Mesenchymal stem cell (in vitro differentiated cells and primary cell): ENCODE measurements at regions not wholly inside any gene's neighbourhood (a gene's known extent, or its start where the extent isn't known, plus 50 kb on each side); places are given as distances from the start of the nearest gene placed in this dataset.

Experiments
- DNase-seq: peaks from one replicate; pipeline ENCODE4 v3.0.0-alpha.2; 2013
- H2AFZ ChIP-seq: one replicate; pipeline ENCODE4 v1.6.1; 2013; ENCODE audit warnings: low read depth, mild to moderate bottlenecking, control low read depth, inconsistent platforms, low read length, moderate library complexity
- H2AK5ac ChIP-seq: 2 replicates; pipeline ENCODE4 v1.6.1; 2013; ENCODE audit warnings: low read length, moderate library complexity, mild to moderate bottlenecking, inconsistent platforms; ENCODE audit not compliant: severe bottlenecking
- H2BK120ac ChIP-seq: one replicate; pipeline ENCODE4 v1.6.1; 2013; ENCODE audit warnings: low read depth, mild to moderate bottlenecking, inconsistent platforms, low read length, moderate library complexity
- H2BK12ac ChIP-seq, 2 experiments: one replicate each; pipeline ENCODE4 v1.6.1; 2013; ENCODE audit warnings: inconsistent platforms in 2 of 2, low read length in 2 of 2, mild to moderate bottlenecking in 2 of 2, moderate library complexity in 2 of 2, control low read depth in 1 of 2
- H2BK15ac ChIP-seq: one replicate; pipeline ENCODE4 v1.6.1; 2013; ENCODE audit warnings: mild to moderate bottlenecking, low read depth, inconsistent platforms; ENCODE audit not compliant: poor library complexity, severe bottlenecking
- H2BK5ac ChIP-seq: 2 replicates; pipeline ENCODE4 v1.6.1; 2013; ENCODE audit warnings: low read depth, mild to moderate bottlenecking, low read length, control low read depth, inconsistent platforms; ENCODE audit not compliant: poor library complexity, severe bottlenecking
- H3K14ac ChIP-seq, 2 experiments: one replicate each; pipeline ENCODE4 v1.6.1; 2013; ENCODE audit warnings: inconsistent platforms in 2 of 2, low read length in 2 of 2, control low read depth in 1 of 2, mild to moderate bottlenecking in 1 of 2, moderate library complexity in 1 of 2
- H3K18ac ChIP-seq, 2 experiments: one replicate each; pipeline ENCODE4 v1.6.1; 2013; ENCODE audit warnings: inconsistent platforms in 2 of 2, low read length in 2 of 2, control low read depth in 1 of 2, low read depth in 1 of 2, mild to moderate bottlenecking in 1 of 2
- H3K23ac ChIP-seq, 2 experiments: one replicate each; pipeline ENCODE4 v1.6.1; 2013; ENCODE audit warnings: inconsistent platforms in 2 of 2, low read length in 2 of 2, mild to moderate bottlenecking in 2 of 2, moderate library complexity in 2 of 2, control low read depth in 1 of 2
- H3K27ac ChIP-seq: 2 replicates; pipeline ENCODE4 v1.5.1; 2013; ENCODE audit warnings: mild to moderate bottlenecking, moderate library complexity, low read length, control low read depth, inconsistent platforms; ENCODE audit not compliant: poor library complexity, severe bottlenecking
- H3K27me3 ChIP-seq, 2 experiments: 2 replicates each; pipeline versions ENCODE4 v1.6.1 to v1.7.0; 2013; ENCODE audit warnings: low read length in 2 of 2, mild to moderate bottlenecking in 2 of 2, moderate library complexity in 2 of 2, control low read depth in 1 of 2, inconsistent platforms in 1 of 2; ENCODE audit not compliant: control insufficient read depth in 1 of 2, insufficient read depth in 1 of 2
- H3K36me3 ChIP-seq, 2 experiments: 2 replicates each; pipeline versions ENCODE4 v1.6.1 to v1.7.0; 2013; ENCODE audit warnings: low read length in 2 of 2, control low read depth in 1 of 2, inconsistent platforms in 1 of 2, low read depth in 1 of 2, mild to moderate bottlenecking in 1 of 2; ENCODE audit not compliant: insufficient read depth in 2 of 2, control insufficient read depth in 1 of 2
- H3K4ac ChIP-seq, 2 experiments: one replicate each; pipeline ENCODE4 v1.6.1; 2013; ENCODE audit warnings: inconsistent platforms in 2 of 2, low read length in 2 of 2, mild to moderate bottlenecking in 2 of 2, moderate library complexity in 2 of 2, control low read depth in 1 of 2, low read depth in 1 of 2
- H3K4me1 ChIP-seq: 2 replicates; pipeline ENCODE4 v1.6.1; 2013; ENCODE audit warnings: low read depth, low read length, control low read depth; ENCODE audit not compliant: control insufficient read depth, insufficient read depth
- H3K4me2 ChIP-seq: 2 replicates; pipeline ENCODE4 v1.6.1; 2013; ENCODE audit warnings: low read length, mild to moderate bottlenecking, inconsistent platforms; ENCODE audit not compliant: poor library complexity, severe bottlenecking
- H3K4me3 ChIP-seq, 2 experiments: 2 replicates each; pipeline versions ENCODE4 v1.5.1 to v1.7.0; 2013; ENCODE audit warnings: low read length in 2 of 2, mild to moderate bottlenecking in 2 of 2, control low read depth in 1 of 2, low read depth in 1 of 2; ENCODE audit not compliant: insufficient read depth in 1 of 2
- H3K79me1 ChIP-seq: replicated peaks from 2 replicates; pipeline ENCODE4 v1.6.1; 2013; ENCODE audit warnings: mild to moderate bottlenecking, control low read depth, low read length, inconsistent platforms; ENCODE audit not compliant: poor library complexity, severe bottlenecking
- H3K9ac ChIP-seq: 2 replicates; pipeline ENCODE4 v1.7.0; 2013; ENCODE audit warnings: mild to moderate bottlenecking, low read length, moderate library complexity
- H3K9me3 ChIP-seq: 2 replicates; pipeline ENCODE4 v1.7.0; 2013; ENCODE audit warnings: mild to moderate bottlenecking, low read length; ENCODE audit not compliant: control insufficient read depth
- H4K8ac ChIP-seq: one replicate; pipeline ENCODE4 v1.6.1; 2013; ENCODE audit warnings: inconsistent platforms, mild to moderate bottlenecking, low read length, moderate library complexity
- H4K91ac ChIP-seq: one replicate; pipeline ENCODE4 v1.6.1; 2013; ENCODE audit warnings: mild to moderate bottlenecking, low read length, inconsistent platforms
- WGBS: methylation state at CpG from one replicate; pipeline ENCODE4 v1.1.7; 2013; ENCODE audit warnings: mixed read lengths; 5-methylcytosine and 5-hydroxymethylcytosine counted together

- Histone ChIP-seq H3K14ac (no peak overlapping the region), H3K4ac (no peak overlapping the region), H3K9me3 (no peaks in the 10 kb centered on the region), H3K4me2 (no peak overlapping the region), H3K27me3 (no peaks in the 10 kb centered on the region), H3K18ac (no peak overlapping the region), H2BK5ac (no peak overlapping the region), H2BK120ac (no peak overlapping the region), H3K9ac (no peak overlapping the region), H2BK12ac (no peak overlapping the region), H2AK5ac (no peak overlapping the region), H3K27ac (no peak overlapping the region), H4K8ac (no peak overlapping the region), H4K91ac (no peak overlapping the region), H3K23ac (no peak overlapping the region), H3K36me3 (no peaks in the 10 kb centered on the region), H3K4me1 (no peaks in the 10 kb centered on the region), H3K79me1 (no peaks in the 10 kb centered on the region), H2BK15ac (no peak overlapping the region), H2AFZ (no peak overlapping the region), H3K4me3 (no peak overlapping the region)
- peak; percentile 24 for DNase-seq
- WGBS = 33% methylated on average over 4 of the region's 6 CpGs
Observed at GRCh38 chr18:51537487-51537886, 340.0 kb upstream of the MEX3C start.

DNA sequence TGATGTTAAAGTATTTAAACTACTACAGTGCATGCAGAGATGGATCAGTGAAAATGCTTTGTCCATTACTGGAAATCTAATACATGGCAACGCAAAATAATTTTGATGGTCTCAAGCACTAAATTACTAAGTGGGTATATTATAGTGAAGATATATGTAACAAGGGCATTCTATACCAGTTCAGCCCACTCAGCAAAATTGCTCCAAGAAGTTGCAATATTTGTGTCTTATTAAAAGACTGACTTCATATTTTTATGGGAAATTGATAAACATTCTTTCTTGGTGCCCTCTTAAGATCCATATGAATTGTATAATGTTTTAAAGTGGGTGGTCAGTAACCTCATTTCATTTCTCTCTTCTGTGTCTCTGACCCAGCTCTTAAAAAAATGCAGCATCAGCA is 343.1 kb upstream of the MEX3C start:
- Histone ChIP-seq H2BK120ac (no peak overlapping the region), H3K14ac (no peak overlapping the region), H3K9ac (no peak overlapping the region), H3K9me3 (peaks cover 4% of the 10 kb centered on the region), H3K4me3 (no peak overlapping the region), H4K8ac (no peak overlapping the region), H2BK15ac (no peak overlapping the region), H3K27ac (no peak overlapping the region), H3K36me3 (no peaks in the 10 kb centered on the region), H4K91ac (no peak overlapping the region), H2BK12ac (no peak overlapping the region), H3K27me3 (no peaks in the 10 kb centered on the region), H3K18ac (no peak overlapping the region), H2BK5ac (no peak overlapping the region), H2AK5ac (no peak overlapping the region), H3K23ac (no peak overlapping the region), H3K79me1 (no peaks in the 10 kb centered on the region), H3K4ac (no peak overlapping the region), H3K4me1 (no peaks in the 10 kb centered on the region), H3K4me2 (no peak overlapping the region), H2AFZ (no peak overlapping the region)
- whole genome bisulfite sequencing = no CpG with 5 or more reads among the region's 1 CpG
- DNase-seq = no peak

DNA sequence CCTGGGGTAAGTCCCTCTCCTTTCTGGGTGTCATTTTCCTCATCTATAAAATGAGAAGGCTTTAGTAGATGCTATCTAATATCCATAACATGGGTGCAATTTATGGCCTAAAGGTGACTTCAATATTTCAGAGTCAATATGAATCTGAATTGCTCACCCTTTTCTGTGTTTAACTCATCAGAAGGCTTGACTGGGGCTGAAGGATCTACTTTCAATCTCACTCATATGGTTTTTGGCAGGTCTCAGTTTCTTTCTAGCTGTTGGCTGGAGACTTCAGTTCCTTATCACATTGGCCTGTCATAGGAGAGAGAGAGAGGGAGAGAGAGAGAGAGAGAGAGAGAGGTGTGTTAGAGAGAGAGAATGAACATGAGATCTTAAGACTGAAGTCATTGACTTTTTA is 343.7 kb upstream of the MEX3C start:
- no peak overlapping the region for H2BK5ac ChIP-seq
- no peak overlapping the region for H2AFZ ChIP-seq
- no peaks in the 10 kb centered on the region for H3K79me1 ChIP-seq
- no peak overlapping the region for H3K4ac ChIP-seq
- no peak overlapping the region for H3K18ac ChIP-seq
- no peak overlapping the region for H3K4me3 ChIP-seq
- no peak overlapping the region for H3K27ac ChIP-seq
- H2BK15ac ChIP-seq = no peak overlapping the region
- DNase-seq = no peak
- H3K27me3 ChIP-seq = no peaks in the 10 kb centered on the region
- H2BK12ac ChIP-seq = no peak overlapping the region
- no peak overlapping the region for H3K4me2 ChIP-seq
- H2BK120ac ChIP-seq = no peak overlapping the region
- no peak overlapping the region for H2AK5ac ChIP-seq
- no peaks in the 10 kb centered on the region for H3K4me1 ChIP-seq
- peaks cover 4% of the 10 kb centered on the region for H3K9me3 ChIP-seq
- no peak overlapping the region for H4K91ac ChIP-seq
- no peak overlapping the region for H3K14ac ChIP-seq
- H3K23ac ChIP-seq = no peak overlapping the region
- no peaks in the 10 kb centered on the region for H3K36me3 ChIP-seq
- H4K8ac ChIP-seq = no peak overlapping the region
- H3K9ac ChIP-seq = no peak overlapping the region

DNA sequence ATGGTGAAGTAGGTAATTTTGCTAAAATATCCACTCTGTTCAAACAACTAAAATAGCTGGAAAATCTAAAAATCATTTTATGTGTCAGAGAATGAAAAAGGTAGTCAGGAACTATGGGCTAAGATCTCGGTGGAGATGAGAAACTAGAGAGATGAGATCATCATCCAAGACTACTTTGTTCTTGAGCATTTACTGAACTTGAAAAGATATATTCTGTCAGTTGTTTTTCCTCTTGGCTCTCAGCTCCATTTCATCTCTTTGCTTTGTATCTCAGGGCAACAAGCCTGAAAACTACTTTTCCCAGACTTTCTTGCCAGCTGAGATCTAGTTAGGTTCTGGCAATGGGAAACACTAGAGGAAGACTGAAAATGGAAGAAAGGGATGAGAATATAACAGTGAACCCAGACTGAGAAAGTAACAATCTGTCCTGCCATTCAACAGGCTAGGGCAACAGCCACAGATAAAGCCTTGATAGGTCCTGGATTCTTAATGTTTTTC is 346.2 kb upstream of the MEX3C start:
- Histone ChIP-seq H3K9ac (no peak overlapping the region), H3K27me3 (no peaks in the 10 kb centered on the region), H2BK5ac (no peak overlapping the region), H3K4ac (no peak overlapping the region), H2BK120ac (no peak overlapping the region), H3K23ac (no peak overlapping the region), H3K14ac (no peak overlapping the region), H3K9me3 (peaks cover 4% of the 10 kb centered on the region), H2AK5ac (no peak overlapping the region), H4K91ac (no peak overlapping the region), H3K4me2 (no peak overlapping the region), H3K18ac (no peak overlapping the region), H2BK12ac (no peak overlapping the region), H3K4me1 (no peaks in the 10 kb centered on the region), H2AFZ (no peak overlapping the region), H3K79me1 (no peaks in the 10 kb centered on the region), H3K27ac (no peak overlapping the region), H4K8ac (no peak overlapping the region), H3K36me3 (no peaks in the 10 kb centered on the region), H2BK15ac (no peak overlapping the region), H3K4me3 (no peak overlapping the region)
- DNase-seq = no peak
- WGBS = no CpG with 5 or more reads among the region's 1 CpG
